ENCODE measurements at regions not wholly inside any gene's neighbourhood (a gene's known extent, or its start where the extent isn't known, plus 50 kb on each side); places are given as distances from the start of the nearest gene placed in this dataset.

GRCh38 chr10:8439040-8439439 lies 384.6 kb downstream of the GATA3 start:
- Histone ChIP-seq H3K9me2 (ENCODE audit: insufficient read depth) (no peaks in the 10 kb centered on the region), H2AFZ (no peak overlapping the region), H3K36me3 (ENCODE audit: low read depth) (no peaks in the 10 kb centered on the region), H3K4me1 (replicated peaks; ENCODE audit: insufficient read depth) (peaks cover 9% of the 10 kb centered on the region; the same call in 1 of the 2 replicates), H3K79me2 (ENCODE audit: low read depth) (no peaks in the 10 kb centered on the region), H3F3A (ENCODE audit: insufficient read depth, low read depth) (no peaks in the 10 kb centered on the region), H3K27ac (no peak overlapping the region), H3K27me3 (ENCODE audit: insufficient read depth, low read depth) (no peaks in the 10 kb centered on the region), H3K9me3 (ENCODE audit: insufficient read depth, low read depth) (no peaks in the 10 kb centered on the region), H4K20me1 (ENCODE audit: insufficient read depth) (no peaks in the 10 kb centered on the region), H3K4me3 (no peak overlapping the region), H3K4me2 (no peak overlapping the region)
- ChIA-PET POLR2A (ENCODE audit: unreplicated experiment) (no interaction called here), CTCF (no interaction called here)
- intact Hi-C loops (cut with micrococcal nuclease; ENCODE audit: unreplicated experiment) = no loop called here
- TF ChIP-seq EZH2 (IDR thresholded peaks at IDR 0.05; ENCODE audit: low read depth) = no peak
- TF ChIP-seq, protein P1, sequence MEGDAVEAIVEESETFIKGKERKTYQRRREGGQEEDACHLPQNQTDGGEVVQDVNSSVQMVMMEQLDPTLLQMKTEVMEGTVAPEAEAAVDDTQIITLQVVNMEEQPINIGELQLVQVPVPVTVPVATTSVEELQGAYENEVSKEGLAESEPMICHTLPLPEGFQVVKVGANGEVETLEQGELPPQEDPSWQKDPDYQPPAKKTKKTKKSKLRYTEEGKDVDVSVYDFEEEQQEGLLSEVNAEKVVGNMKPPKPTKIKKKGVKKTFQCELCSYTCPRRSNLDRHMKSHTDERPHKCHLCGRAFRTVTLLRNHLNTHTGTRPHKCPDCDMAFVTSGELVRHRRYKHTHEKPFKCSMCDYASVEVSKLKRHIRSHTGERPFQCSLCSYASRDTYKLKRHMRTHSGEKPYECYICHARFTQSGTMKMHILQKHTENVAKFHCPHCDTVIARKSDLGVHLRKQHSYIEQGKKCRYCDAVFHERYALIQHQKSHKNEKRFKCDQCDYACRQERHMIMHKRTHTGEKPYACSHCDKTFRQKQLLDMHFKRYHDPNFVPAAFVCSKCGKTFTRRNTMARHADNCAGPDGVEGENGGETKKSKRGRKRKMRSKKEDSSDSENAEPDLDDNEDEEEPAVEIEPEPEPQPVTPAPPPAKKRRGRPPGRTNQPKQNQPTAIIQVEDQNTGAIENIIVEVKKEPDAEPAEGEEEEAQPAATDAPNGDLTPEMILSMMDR (conservative IDR thresholded peaks at IDR 0.05) = no peak
- BruUV-seq (replicated peaks) = no TSS peak
- no peak for DNase-seq

GRCh38 chr10:8444630-8445029 lies 390.1 kb downstream of the GATA3 start:
- Histone ChIP-seq H3K9me3 (ENCODE audit: insufficient read depth, low read depth) (no peaks in the 10 kb centered on the region), H3K4me2 (no peak overlapping the region), H3K36me3 (ENCODE audit: low read depth) (no peaks in the 10 kb centered on the region), H3K9me2 (ENCODE audit: insufficient read depth) (no peaks in the 10 kb centered on the region), H3K27me3 (ENCODE audit: insufficient read depth, low read depth) (no peaks in the 10 kb centered on the region), H3K79me2 (ENCODE audit: low read depth) (no peaks in the 10 kb centered on the region), H4K20me1 (ENCODE audit: insufficient read depth) (no peaks in the 10 kb centered on the region), H3K4me1 (replicated peaks; ENCODE audit: insufficient read depth) (no peaks in the 10 kb centered on the region), H3F3A (ENCODE audit: insufficient read depth, low read depth) (no peaks in the 10 kb centered on the region), H3K4me3 (no peak overlapping the region), H2AFZ (no peak overlapping the region), H3K27ac (no peak overlapping the region)
- CTCF ChIA-PET = no interaction called here
- DNase-seq = no peak
- TF ChIP-seq, protein P1 (conservative IDR thresholded peaks at IDR 0.05) = no peak
- no peak for TF ChIP-seq EZH2 (IDR thresholded peaks at IDR 0.05; ENCODE audit: low read depth)
- POLR2A ChIA-PET (ENCODE audit: unreplicated experiment) = no interaction called here
- intact Hi-C loops (cut with micrococcal nuclease; ENCODE audit: unreplicated experiment) = no loop called here
- no TSS peak for BruUV-seq (replicated peaks)

DNA sequence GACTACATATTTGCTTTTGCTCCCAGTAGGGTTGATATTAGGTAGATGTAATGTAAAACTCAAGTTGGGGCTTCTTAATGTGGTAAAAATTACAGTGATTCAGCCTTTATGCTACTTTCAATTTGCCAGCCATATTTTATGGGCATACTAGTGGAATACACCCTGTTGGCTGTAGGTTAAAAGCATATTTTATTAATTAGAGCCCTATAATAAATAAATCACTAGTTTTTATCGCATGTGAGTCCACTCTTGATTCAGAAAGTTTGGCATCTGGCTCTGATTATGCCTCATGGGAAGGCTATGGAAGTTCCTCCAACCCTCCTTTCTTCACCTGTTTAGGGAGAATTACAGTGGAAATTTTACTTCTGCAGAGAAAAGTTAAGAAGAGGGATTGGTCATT lies 390.9 kb downstream of the GATA3 start:
- Histone ChIP-seq H3K4me3 (no peak overlapping the region), H3K27ac (no peak overlapping the region), H3K9me3 (ENCODE audit: insufficient read depth, low read depth) (no peaks in the 10 kb centered on the region), H2AFZ (no peak overlapping the region), H3K27me3 (ENCODE audit: insufficient read depth, low read depth) (no peaks in the 10 kb centered on the region), H3K9me2 (ENCODE audit: insufficient read depth) (no peaks in the 10 kb centered on the region), H4K20me1 (ENCODE audit: insufficient read depth) (no peaks in the 10 kb centered on the region), H3F3A (ENCODE audit: insufficient read depth, low read depth) (no peaks in the 10 kb centered on the region), H3K79me2 (ENCODE audit: low read depth) (no peaks in the 10 kb centered on the region), H3K36me3 (ENCODE audit: low read depth) (no peaks in the 10 kb centered on the region), H3K4me2 (no peak overlapping the region), H3K4me1 (replicated peaks; ENCODE audit: insufficient read depth) (no peaks in the 10 kb centered on the region)
- POLR2A ChIA-PET (ENCODE audit: unreplicated experiment) = no interaction called here
- CTCF ChIA-PET = interaction anchor here (0.6 kb wide), 1 partner anchor 70 kb away, joined by 7 read pairs; no protein-coding TSS in a partner anchor
- TF ChIP-seq EZH2 (IDR thresholded peaks at IDR 0.05; ENCODE audit: low read depth) = no peak
- TF ChIP-seq, protein P1 (conservative IDR thresholded peaks at IDR 0.05) = no peak
- intact Hi-C loops (cut with micrococcal nuclease; ENCODE audit: unreplicated experiment) = no loop called here
- no peak for DNase-seq
- BruUV-seq (replicated peaks) = no TSS peak
